Fibroblast of lung (primary cell): ENCODE measurements at regions not wholly inside any gene's neighbourhood (a gene's known extent, or its start where the extent isn't known, plus 50 kb on each side); places are given as distances from the start of the nearest gene placed in this dataset.

Experiments used
- DNase-seq, 2 donors: peaks; one replicate each; pipeline versions ENCODE4 v3.0.0 to v3.0.0-alpha.2; 2010; ENCODE audit warnings: low read depth in 2 of 2
- H2AFZ ChIP-seq: 2 replicates; pipeline ENCODE4 v1.5.1; 2012; ENCODE audit warnings: low read length, control low read depth, inconsistent platforms
- H3K27ac ChIP-seq: 2 replicates; pipeline ENCODE4 v1.5.1; 2011; ENCODE audit warnings: low read length, control low read depth; ENCODE audit not compliant: insufficient read depth
- H3K27me3 ChIP-seq: 2 replicates; pipeline ENCODE4 v1.5.1; 2011; ENCODE audit warnings: mild to moderate bottlenecking, low read length; ENCODE audit not compliant: control insufficient read depth, insufficient read depth
- H3K36me3 ChIP-seq: 2 replicates; pipeline ENCODE4 v1.5.1; 2011; ENCODE audit warnings: low read length; ENCODE audit not compliant: control insufficient read depth, insufficient read depth
- H3K4me1 ChIP-seq: 2 replicates; pipeline ENCODE4 v1.5.1; 2011; ENCODE audit warnings: low read length; ENCODE audit not compliant: control insufficient read depth, insufficient read depth; ENCODE audit errors: extremely low read depth
- H3K4me2 ChIP-seq: 2 replicates; pipeline ENCODE4 v1.5.1; 2011; ENCODE audit warnings: low read length, control low read depth; ENCODE audit not compliant: insufficient read depth; ENCODE audit errors: extremely low read depth
- H3K4me3 ChIP-seq, 4 experiments: fragments of 200-600 bp in 1 of 4; sonication (generic) in 1 of 4; replicated peaks in 1 of 4; 2 replicates each; pipeline ENCODE4 v1.5.1; 2011 to 2016; ENCODE audit warnings: low read length in 4 of 4, low read depth in 3 of 4, mild to moderate bottlenecking in 3 of 4, control low read depth in 2 of 4, inconsistent platforms in 1 of 4, mixed read lengths in 1 of 4; ENCODE audit not compliant: insufficient read depth in 1 of 4; ENCODE audit errors: control extremely low read depth in 1 of 4
- H3K79me2 ChIP-seq: 2 replicates; pipeline ENCODE4 v1.5.1; 2012; ENCODE audit warnings: mild to moderate bottlenecking, low read length, inconsistent platforms; ENCODE audit not compliant: control insufficient read depth, insufficient read depth
- H3K9ac ChIP-seq: 2 replicates; pipeline ENCODE4 v1.5.1; 2011; ENCODE audit warnings: mild to moderate bottlenecking, low read length, control low read depth; ENCODE audit not compliant: insufficient read depth
- H3K9me3 ChIP-seq: 2 replicates; pipeline ENCODE4 v1.5.1; 2012; ENCODE audit warnings: low read depth, low read length; ENCODE audit not compliant: control insufficient read depth, insufficient read depth
- H4K20me1 ChIP-seq: 2 replicates; pipeline ENCODE4 v1.5.1; 2011; ENCODE audit warnings: low read length; ENCODE audit not compliant: control insufficient read depth, insufficient read depth; ENCODE audit errors: extremely low read depth
- CTCF ChIP-seq, 2 donors: IDR thresholded peaks in 1 of 2; conservative IDR thresholded peaks in 1 of 2; 1 replicate in 1 of 2; 2 replicates in 1 of 2; pipeline ENCODE4 v1.5.1; 2011 to 2012; ENCODE audit warnings: low read length in 2 of 2, control low read depth in 1 of 2, inconsistent platforms in 1 of 2, low read depth in 1 of 2, mild to moderate bottlenecking in 1 of 2
- EZH2 ChIP-seq: IDR thresholded peaks from 2 replicates; pipeline ENCODE4 v1.5.1; 2012; ENCODE audit warnings: low read length, control low read depth, mild to moderate bottlenecking; ENCODE audit errors: missing control alignments

GRCh38 chr5:62702126-62702525, 123.5 kb downstream of the LRRC70 start:
- no peak overlapping the region for H3K27ac ChIP-seq
- DNase-seq = no peak
- H3K4me2 ChIP-seq = no peak overlapping the region
- H3K36me3 ChIP-seq = no peaks in the 10 kb centered on the region
- H2AFZ ChIP-seq = no peak overlapping the region
- H3K4me3 ChIP-seq = no peak overlapping the region
- TF ChIP-seq EZH2 (no peak), CTCF (conservative IDR thresholded peaks at IDR 0.05 in 1 of 2, IDR thresholded peaks at IDR 0.05 in 1 of 2; ENCODE audit: low read depth in 1 of 2, low read length in 2 of 2) (no peak)
- no peaks in the 10 kb centered on the region for H4K20me1 ChIP-seq
- no peak overlapping the region for H3K9ac ChIP-seq
- H3K79me2 ChIP-seq = no peaks in the 10 kb centered on the region
- no peaks in the 10 kb centered on the region for H3K4me1 ChIP-seq
- H3K9me3 ChIP-seq = no peaks in the 10 kb centered on the region
- H3K27me3 ChIP-seq = no peaks in the 10 kb centered on the region

- Histone ChIP-seq H3K4me3 (no peak overlapping the region), H3K79me2 (no peaks in the 10 kb centered on the region), H3K4me2 (no peak overlapping the region), H4K20me1 (no peaks in the 10 kb centered on the region), H3K27ac (no peak overlapping the region), H3K9ac (no peak overlapping the region), H3K4me1 (no peaks in the 10 kb centered on the region), H3K36me3 (no peaks in the 10 kb centered on the region), H3K9me3 (no peaks in the 10 kb centered on the region), H3K27me3 (no peaks in the 10 kb centered on the region), H2AFZ (no peak overlapping the region)
- DNase-seq = no peak
- no peak for TF ChIP-seq EZH2
- TF ChIP-seq CTCF (conservative IDR thresholded peaks at IDR 0.05 in 1 of 2, IDR thresholded peaks at IDR 0.05 in 1 of 2; ENCODE audit: low read depth in 1 of 2, low read length in 2 of 2) = no peak
Measured at GRCh38 chr5:62701036-62701435, 122.4 kb downstream of the LRRC70 start.

- no peaks in the 10 kb centered on the region for H3K36me3 ChIP-seq
- no peaks in the 10 kb centered on the region for H3K4me1 ChIP-seq
- H4K20me1 ChIP-seq = no peaks in the 10 kb centered on the region
- H3K79me2 ChIP-seq = no peaks in the 10 kb centered on the region
- TF ChIP-seq CTCF (conservative IDR thresholded peaks at IDR 0.05 in 1 of 2, IDR thresholded peaks at IDR 0.05 in 1 of 2; ENCODE audit: low read depth in 1 of 2, low read length in 2 of 2) (no peak), EZH2 (no peak)
- DNase-seq = no peak
- H3K27ac ChIP-seq = no peak overlapping the region
- no peak overlapping the region for H2AFZ ChIP-seq
- H3K27me3 ChIP-seq = no peaks in the 10 kb centered on the region
- no peaks in the 10 kb centered on the region for H3K9me3 ChIP-seq
- no peak overlapping the region for H3K9ac ChIP-seq
- H3K4me2 ChIP-seq = no peak overlapping the region
- H3K4me3 ChIP-seq = no peak overlapping the region
Measured at GRCh38 chr5:62698756-62699155, 120.1 kb downstream of the LRRC70 start.
